RPMI8226 (cell line): ENCODE measurements at regions not wholly inside any gene's neighbourhood (a gene's known extent, or its start where the extent isn't known, plus 50 kb on each side); places are given as distances from the start of the nearest gene placed in this dataset.
"Not testable (repeated sequence)": the region's sequence is repeated elsewhere in the genome, so short reads cannot be mapped to it uniquely, and the experiment has no call there.

ENCODE experiments used
- DNase-seq: peaks from one replicate; pipeline ENCODE4 v3.0.0-alpha.2; 2015

DNA sequence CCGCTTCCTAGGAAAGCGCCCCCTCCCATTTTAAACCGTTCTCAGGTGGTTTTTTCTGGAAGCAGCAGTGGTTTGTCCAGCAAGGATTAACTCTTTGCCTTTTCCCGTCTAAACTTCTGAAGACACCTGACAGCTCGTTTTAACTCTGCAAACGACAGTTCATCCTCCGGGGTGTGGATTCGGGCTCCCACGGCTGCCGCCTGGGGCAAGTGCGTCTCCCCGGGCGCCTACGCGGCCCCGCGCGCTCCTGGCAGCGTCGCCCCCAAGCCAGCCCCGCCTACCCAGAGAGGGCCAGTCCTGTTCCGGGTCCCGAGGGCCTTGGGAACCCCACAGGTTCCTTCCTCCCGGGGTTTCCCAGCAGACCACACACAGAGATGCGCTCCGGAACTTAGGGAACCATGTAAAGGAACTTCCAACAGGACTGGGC lies 54.4 kb downstream of the PRR18 start:
- no peak for DNase-seq

DNA sequence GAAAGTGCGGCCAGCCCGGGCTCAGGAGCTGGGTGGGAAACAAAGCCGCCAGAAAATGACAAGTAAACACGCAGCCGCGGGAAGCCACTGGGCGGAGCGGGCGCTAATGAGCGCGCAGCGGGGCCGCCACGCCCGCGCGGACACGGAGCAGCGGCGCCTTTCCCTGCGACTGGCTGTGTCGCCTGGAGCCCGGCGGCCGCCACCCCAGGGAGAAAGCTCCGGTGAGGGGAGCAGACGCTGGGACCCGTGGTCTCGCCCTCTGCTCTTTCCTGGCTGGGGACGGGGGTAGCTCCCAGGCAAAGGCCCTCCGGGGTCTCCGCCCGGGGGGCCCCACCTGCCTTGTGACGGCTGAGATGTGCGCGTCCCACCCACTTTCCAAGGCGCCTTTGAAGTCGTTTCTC lies 54.9 kb downstream of the PRR18 start:
- DNase-seq, result peak; percentile 46

DNA sequence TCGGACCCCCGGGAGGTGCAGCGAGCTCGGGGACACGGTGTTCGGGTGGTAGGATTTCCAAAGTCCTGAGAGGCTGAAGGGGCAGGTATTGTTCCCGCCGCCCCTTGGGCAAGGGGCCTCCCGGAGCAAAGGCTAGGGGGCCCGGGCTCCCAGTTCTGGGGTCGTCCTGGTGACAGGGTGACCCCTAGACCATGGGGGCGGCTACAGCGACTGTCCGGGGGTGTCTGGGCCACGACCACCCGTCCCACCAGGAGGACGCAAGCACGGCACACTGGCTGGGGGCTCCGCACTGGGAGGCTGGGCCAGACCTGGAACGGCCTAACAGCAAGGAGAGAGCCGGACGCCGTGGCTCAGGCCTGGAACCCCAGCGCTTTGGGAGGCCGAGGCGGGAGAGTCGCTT lies 55.6 kb downstream of the PRR18 start:
- no peak for DNase-seq

DNA sequence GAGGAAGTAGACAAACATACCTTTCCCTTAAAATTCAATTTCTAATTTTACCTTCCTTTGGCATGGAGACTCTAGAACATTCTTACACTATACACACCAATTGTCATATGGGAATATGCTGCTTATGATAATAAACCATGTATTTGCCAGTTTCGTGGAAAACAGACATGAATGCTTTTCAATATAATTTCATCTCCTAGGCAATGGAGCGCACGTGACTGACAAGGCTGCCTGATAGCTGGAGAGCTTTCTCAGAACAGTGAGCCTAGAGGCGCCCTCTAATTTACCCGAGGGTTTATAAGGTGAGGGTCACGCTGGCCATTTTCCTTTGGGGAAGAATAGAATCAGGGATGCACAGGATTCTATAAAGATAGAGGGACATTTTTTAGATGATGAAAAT lies 56.5 kb downstream of the PRR18 start:
- no peak for DNase-seq

DNA sequence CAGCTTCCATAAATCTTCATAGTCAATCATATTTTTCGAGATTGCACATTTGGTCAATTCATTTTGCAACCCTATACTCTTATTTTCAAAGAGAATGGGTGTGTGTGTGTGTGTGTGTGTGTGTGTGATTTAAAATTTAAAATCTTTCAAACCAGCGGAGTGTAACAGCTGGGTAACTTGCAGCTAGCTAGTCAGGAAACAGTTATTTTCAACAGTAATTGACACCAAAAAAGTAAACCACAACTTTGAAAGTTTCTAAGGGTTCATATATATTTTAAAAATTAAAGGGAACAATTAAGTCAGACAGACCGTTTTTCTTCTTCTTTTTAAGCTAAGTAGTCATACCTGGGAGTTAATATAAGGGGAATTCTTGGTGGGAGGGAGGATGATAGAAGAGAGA lies 57.0 kb downstream of the PRR18 start:
- no peak for DNase-seq

DNA sequence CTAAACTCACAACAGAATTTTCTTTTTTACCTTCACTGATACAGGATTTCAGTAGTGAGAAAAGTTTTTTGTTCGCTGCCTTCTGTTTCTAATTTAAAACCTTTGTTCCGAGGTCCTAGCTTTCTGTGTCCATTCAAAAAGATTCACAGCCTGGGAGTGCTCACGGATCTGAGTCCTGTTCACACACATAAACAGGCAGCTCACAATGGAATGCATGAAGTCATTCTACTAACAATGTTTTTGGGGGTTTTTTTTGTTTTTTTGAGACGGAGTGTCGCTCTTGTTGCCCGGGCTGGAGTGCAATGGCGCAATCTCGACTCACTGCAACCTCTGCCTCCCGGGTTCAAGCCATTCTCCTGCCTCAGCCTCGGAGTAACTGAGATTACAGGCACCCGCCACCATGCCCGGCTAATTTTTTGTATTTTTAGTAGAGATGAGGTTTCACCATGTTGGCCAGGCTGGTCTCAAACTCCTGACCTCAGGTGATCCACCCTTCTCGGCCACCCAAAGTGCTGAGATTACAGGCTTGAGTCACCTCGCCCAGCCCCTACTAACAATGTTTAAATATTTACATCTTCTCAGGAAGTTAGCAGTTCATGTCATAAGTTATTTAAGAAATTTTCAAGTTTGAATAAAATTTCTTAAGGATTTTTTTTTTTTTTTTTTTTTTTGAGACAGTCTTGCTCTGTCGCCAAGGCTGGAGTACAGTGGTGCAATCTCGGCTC lies 59.0 kb downstream of the PRR18 start:
- not testable (repeated sequence) for DNase-seq

DNA sequence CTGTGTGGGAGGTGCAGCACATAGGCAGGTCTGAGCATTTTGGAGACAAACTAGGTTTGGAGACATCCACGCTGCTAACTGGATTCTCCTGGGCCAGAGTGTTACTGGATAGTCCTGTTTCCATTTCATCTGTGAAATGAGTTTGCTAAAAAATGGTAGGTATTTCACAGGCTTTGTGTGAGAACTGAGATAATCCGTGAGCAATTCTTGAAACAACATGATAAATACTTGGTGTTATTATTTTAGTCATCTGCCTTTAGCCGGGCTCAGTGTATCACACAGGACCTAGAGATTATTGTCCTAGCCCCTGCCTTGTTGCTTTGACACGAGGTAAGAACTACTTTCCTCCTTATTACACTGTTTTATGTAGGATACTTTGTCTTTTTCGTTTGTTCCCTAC lies 63.0 kb downstream of the PRR18 start:
- no peak for DNase-seq

DNA sequence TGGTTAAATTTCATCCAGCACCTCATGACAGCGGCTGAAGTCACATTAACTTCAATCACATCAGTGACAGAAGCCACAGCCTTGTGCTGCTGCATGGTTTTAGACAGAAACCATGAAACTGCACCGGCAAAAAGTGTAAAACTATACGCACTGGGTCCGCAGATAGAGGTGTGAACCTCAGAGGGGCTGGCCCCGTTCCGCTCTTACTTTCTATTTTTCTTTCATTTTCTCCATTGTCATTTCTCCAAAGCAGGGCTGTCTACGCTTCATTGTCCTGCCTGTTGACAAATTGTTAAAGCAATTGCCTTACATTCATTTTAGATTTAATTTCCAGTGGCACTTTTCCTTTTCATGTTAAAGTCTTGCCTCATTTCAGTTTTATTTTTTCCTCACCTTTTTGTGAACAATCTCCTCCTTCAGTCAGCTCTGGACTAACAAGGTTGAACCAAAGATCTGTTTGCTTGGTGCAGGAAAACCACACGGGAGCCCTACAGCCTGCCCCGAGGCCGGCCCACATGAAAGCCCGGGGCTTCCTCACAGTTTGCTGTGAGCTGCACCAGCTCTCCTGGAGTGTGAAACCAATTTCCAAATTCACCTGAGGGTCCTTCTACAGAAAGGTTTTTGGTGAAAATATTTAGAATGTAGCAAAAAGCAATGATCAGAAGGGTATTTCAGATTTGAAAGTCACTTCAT lies 63.7 kb downstream of the PRR18 start:
- DNase-seq, result no peak

DNA sequence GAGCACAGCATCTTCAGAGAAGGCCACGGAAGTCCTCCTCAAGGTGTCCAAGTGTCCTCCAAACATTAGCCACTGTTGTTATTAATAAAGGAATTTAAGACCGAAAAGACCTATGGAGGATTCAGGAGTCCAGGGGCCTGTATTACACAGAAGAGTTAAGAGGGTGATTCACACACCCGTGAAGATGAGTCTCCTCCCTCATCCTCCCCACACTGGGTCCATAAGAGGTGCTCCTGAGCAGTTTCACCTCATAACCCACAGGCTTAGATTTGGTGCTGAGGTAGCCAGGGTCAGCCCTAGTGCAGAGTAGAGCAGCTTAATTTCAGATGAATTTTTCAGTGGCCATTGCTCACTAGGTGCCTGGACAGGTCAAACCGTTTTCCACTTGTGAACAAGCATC lies 65.3 kb downstream of the PRR18 start:
- DNase-seq, result no peak

DNA sequence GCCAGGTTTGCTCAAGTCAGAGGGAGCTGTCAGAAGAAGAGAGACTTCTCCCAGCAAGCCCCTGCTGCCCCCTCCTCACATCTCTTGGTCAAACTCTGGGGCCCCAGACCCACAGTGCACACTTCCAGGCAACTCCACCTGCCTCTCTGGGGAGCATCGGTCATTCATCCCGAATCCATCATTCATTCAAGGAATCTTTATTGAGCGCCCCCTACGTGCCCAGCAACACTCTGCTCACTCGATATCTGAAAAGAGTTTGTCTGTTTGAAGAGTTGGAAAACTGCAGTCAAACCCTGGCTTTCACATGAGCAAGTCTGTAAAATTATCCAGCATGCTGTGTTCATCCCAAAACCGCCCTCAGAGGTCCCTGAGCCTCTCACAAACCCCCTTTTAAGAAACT lies 66.2 kb downstream of the PRR18 start:
- DNase-seq, result no peak

DNA sequence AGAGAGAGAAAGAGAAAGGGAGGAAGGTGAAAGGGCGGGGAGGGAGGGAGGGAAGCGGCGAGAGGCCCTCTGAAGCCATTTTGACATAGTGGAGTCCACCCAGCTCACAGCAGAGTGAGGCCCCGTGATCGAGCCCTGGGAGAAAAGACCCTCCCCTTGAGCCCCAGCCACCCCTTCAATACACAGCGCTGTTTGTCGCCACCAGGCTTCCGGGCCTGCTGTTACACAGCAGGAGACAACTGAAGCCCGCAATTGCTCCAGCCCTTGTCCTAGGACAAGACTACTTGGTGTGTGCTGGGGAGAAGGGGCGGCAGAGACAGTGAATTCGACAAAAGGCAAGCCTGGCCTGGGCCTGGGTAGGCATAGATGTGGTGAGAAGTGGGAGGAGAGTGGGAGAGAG lies 67.3 kb downstream of the PRR18 start:
- DNase-seq, result no peak

DNA sequence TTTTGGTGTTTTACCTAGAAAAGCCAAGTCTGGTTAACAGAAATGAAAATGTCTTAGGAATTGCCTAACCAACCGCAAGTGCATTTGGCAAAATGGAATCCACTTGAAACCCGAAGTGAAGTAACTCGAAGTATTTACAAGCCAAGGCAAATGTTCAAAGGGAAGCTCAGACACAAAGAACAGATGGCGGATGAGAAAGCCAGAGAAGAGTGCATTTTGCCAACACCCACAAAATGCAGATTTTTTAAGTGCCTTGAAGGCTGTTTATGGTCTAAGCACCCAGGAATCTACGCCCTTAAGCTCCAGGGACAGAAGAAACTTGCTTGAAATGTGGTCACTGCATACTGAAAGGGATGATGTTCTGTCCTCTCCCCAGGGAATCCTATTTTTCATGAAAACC lies 70.0 kb upstream of the TBXT start:
- DNase-seq, result no peak

DNA sequence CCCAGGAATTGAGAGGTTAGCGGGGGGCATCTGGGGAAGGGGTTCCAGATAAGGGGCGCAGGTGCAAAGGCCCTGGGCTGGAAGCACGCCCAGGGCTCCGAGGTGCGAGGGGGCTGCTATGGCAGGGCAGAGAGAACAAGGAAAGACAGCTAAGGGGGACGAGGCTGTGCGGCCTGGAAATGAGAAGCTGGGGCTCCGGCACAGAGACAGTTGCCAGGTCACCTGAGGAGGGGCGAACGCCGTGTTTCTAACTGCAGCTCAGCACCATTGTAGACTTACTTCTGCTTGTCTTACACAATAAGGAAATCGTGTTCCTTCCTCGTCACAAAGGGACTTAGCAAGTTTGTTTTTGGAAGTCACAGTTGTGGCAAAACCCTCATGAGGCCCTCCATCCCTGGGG lies 68.9 kb upstream of the TBXT start:
- no peak for DNase-seq

DNA sequence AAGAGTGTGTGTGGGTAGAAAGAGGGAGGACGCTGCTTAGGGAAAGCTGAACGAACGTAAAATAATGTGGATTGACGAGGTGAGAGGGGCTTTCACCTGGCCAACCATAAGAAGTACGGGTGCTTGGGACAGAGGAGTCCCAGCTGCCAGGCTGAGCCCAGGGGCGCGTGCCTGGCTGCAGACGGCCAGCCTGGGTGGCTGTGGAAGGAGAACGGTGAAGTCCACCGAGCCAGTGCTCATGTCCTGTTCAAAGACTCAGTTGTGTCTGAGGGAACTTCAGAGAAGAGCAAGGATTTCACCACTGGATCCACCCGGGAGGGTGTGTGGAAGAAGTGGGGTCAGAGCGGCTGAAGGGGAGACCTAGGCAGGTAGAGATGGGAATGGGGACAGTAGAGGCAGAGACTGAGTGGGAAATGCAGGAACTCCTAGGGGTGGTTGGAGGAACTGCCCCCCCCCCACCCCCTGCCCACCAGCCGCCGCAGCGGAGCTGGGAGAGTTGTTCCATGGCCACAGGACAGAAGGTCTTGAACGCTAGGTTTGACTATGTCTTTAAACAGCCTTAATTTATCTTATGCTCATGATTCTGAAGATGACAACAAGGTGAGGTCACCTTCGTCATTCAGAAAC lies 68.1 kb upstream of the TBXT start:
- DNase-seq, result no peak

DNA sequence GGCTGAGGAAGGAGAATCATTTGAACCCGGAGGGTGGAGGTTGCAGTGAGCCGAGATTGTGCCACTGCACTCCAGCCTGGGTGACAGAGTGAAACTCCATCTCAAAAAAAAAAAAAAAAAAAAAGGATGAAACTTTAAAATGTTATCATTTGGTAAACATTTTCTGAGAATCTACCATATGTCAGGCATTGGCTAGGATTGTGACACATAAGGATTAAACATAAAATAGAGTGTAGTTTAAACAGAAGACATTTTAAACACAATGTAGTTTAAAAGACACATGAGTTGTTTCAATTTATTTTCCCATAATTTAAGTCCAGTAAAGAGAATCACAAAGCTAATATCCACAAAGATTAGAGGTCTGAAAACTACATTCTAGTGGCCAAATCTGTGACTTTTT lies 63.5 kb upstream of the TBXT start:
- DNase-seq, result not testable (repeated sequence)

DNA sequence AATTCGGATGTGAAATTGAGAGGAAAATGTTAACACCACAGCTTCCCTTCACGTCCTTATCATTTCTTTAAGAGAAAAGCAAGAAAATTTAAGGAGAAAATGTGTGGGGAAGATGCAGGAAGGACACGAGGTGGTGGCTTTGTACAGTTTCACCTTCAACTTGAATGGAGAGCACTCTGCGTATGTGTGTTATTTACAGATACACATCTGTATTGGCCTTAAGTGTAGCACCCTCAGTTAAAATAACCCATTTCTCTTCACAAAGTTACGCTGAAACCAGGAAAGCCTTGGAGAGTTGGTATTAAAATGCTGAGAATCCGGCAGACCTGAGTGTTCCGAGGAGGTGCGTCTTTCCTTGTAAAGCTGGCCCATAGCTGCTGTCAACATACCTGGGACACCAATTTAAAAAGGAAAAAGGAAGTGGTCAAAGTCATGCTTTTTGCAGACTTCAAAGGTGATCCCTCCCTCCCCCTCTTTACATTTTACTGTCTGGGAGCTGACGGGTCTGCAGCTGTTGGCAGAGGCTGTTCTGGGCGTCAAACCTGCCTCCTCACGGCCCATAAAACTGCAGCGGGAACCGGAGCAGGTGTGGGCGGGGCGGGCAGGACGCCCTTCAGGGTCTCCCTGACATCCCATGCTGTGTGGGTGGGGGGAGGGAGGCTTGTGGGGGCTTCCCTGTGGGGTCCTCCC lies 61.3 kb upstream of the TBXT start:
- DNase-seq, result peak; percentile 63

DNA sequence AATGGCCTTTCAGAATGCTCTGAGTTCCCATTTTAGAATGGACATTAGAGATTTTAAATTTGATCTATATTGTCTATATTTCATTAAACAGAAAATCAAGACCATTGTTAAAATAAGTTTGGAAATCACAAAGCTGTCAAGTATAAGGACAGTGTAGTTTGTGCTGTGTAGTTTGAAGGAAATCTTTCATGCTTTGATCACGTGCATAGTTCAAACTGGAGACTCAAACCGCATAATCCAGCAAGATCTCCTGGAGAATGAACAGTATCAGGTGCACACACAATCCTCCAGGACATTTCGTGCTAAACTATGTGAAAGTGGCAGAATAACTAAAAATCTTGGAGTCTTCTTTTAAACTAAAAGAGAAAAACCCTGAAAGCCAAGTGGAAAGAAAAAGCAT lies 60.8 kb upstream of the TBXT start:
- DNase-seq, result no peak

DNA sequence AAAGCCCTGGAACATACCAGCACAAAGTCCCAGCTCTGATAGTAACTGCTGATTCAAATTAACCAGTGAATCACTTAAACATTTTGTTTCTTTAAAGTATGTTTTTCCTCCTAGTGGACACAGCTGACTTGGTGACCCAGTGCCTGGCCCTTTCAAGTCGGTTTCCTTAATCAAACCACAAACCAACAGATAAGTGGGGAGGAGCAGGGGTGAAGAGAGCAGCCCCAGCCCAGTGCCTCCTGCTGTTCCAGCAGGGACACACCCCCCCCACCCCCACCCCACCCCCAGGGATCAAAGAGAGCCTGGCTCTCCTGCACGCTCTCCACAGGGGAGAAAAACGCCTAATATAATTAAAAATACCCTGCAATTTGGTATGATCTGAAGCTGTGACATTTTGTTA lies 55.4 kb upstream of the TBXT start:
- DNase-seq, result no peak

DNA sequence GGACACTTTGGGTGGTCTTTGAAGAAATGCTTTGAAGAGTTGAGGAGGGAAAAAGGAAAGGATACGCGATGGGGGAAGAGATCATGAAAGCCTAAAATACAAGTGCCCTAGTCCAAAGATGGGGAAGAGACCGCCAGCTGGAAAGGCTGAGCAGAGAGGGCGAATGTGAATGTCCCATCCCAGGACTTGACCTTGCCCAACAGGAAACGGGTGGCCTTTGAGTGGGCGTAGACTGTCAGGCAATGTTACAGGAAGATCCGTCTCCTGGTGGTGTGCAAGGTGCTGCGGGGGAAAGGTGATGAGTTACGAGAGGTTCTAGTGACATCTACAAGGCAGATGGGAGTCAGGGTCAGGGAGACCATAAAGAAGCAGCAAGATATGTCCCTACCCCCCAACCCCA lies 55.0 kb upstream of the TBXT start:
- no peak for DNase-seq

DNA sequence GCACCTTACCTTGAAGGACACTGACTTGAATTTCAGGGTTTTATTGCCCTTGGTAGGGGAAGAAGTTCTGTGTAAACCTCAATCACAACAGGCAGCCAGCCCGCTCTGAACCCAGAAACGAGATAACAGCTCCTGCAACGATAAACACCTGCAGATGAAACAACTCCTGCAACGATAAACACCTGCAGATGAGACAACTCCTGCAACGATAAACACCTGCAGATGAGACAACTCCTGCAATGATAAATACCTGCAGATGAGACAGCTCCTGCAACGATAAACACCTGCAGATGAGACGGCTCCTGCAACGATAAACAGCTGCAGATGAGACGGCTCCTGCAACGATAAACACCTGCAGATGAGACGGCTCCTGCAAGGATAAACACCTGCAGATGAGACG lies 54.0 kb upstream of the TBXT start:
- peak; percentile 40 for DNase-seq

DNA sequence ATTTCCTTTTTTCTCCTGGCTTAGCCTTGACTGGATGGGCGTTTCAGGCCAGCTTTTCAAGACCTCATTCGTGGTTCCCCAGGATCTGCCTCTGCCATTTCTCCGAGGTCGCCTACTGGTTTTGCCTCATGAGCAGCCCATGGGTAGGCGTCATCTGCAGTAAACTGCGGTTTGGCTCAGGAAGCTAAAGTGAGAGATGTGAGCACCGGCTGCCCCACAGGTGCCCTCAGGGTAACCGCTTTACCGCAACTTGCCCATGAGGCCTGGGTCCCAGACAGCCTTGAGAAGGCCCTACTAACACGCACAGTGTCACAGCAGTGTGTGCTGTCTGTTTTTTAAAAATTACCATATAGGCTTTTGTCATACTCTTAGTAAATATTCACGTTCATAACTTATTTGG lies 53.4 kb upstream of the TBXT start:
- DNase-seq, result peak; percentile 79
